ENCODE measurements at regions not wholly inside any gene's neighbourhood (a gene's known extent, or its start where the extent isn't known, plus 50 kb on each side); places are given as distances from the start of the nearest gene placed in this dataset.
"Not testable (repeated sequence)": the region's sequence is repeated elsewhere in the genome, so short reads cannot be mapped to it uniquely, and the experiment has no call there.

DNA sequence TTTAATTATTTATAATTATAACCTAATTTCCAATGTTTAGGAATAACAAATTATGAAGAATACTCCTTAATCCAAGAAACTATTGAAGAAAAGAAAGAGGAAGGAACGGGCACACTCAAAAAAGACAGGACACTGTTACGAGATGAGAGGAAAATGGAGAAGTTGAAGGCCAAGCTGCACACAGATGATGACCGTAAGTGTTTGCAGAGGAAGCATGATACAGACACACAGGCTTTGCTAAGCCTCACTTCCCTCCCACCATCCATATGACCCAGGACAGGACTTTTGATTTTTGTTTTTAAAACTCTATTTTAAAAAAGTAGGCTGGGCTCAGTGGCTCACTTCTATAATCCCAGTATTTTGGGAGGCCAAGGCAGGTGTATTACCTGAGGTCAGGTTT, 389.4 kb upstream of the TPM1 start:
- Mint-ChIP-seq H3K4me3 (no peak overlapping the region), H3K27me3 (peaks cover 7% of the 10 kb centered on the region), H3K4me1 (no peaks in the 10 kb centered on the region), H3K27ac (no peak overlapping the region), H3K9me3 (ENCODE audit: insufficient read depth) (no peaks in the 10 kb centered on the region)
- Histone ChIP-seq H3K4me2 (replicated peaks; ENCODE audit: low read depth, low read length, poor library complexity, severe bottlenecking) (no peak overlapping the region), H3K9ac (ENCODE audit: low read length) (no peak overlapping the region), H3K4me3 (ENCODE audit: control extremely low read depth in 1 of 5, extremely low read depth in 1 of 5, insufficient read depth in 1 of 5, low read depth in 2 of 5, low read length in 4 of 5) (no peak overlapping the region), H3K27ac (ENCODE audit: low read length in 2 of 2) (no peak overlapping the region), H3K79me2 (ENCODE audit: control insufficient read depth, insufficient read depth, low read length) (no peaks in the 10 kb centered on the region), H2AFZ (ENCODE audit: insufficient read depth, low read depth, low read length, poor library complexity, severe bottlenecking) (no peak overlapping the region), H4K20me1 (ENCODE audit: control insufficient read depth, insufficient read depth, low read length, poor library complexity, severe bottlenecking) (no peaks in the 10 kb centered on the region), H3K27me3 (replicated peaks in 1 of 4; ENCODE audit: control extremely low read depth in 1 of 4, control insufficient read depth in 3 of 4, insufficient read depth in 4 of 4, low read length in 3 of 4) (no peaks in the 10 kb centered on the region), H3K4me1 (ENCODE audit: control insufficient read depth in 2 of 2, insufficient read depth in 2 of 2, low read length in 2 of 2) (no peaks in the 10 kb centered on the region), H3K36me3 (replicated peaks in 1 of 2; ENCODE audit: control extremely low read depth in 1 of 2, control insufficient read depth in 1 of 2, extremely low read depth in 1 of 2, insufficient read depth in 2 of 2, low read length in 1 of 2) (no peaks in the 10 kb centered on the region), H3K9me3 (ENCODE audit: control extremely low read depth in 1 of 3, control insufficient read depth in 2 of 3, insufficient read depth in 1 of 3, low read length in 2 of 3) (peaks cover 0 to 3% (median 0%) of the 10 kb centered on the region in 3 donors)
- no CpG with 5 or more reads among the region's 3 CpGs for WGBS (ENCODE audit: insufficient coverage)
- TF ChIP-seq EZH2 (IDR thresholded peaks at IDR 0.05; ENCODE audit: borderline replicate concordance, insufficient read depth, low read depth, low read length, poor library complexity, severe bottlenecking): no peak
- TF ChIP-seq, protein P1, sequence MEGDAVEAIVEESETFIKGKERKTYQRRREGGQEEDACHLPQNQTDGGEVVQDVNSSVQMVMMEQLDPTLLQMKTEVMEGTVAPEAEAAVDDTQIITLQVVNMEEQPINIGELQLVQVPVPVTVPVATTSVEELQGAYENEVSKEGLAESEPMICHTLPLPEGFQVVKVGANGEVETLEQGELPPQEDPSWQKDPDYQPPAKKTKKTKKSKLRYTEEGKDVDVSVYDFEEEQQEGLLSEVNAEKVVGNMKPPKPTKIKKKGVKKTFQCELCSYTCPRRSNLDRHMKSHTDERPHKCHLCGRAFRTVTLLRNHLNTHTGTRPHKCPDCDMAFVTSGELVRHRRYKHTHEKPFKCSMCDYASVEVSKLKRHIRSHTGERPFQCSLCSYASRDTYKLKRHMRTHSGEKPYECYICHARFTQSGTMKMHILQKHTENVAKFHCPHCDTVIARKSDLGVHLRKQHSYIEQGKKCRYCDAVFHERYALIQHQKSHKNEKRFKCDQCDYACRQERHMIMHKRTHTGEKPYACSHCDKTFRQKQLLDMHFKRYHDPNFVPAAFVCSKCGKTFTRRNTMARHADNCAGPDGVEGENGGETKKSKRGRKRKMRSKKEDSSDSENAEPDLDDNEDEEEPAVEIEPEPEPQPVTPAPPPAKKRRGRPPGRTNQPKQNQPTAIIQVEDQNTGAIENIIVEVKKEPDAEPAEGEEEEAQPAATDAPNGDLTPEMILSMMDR (IDR thresholded peaks at IDR 0.05): no peak
- CTCF ChIA-PET: no interaction called here
- no peak for DNase-seq
- ATAC-seq (ENCODE audit: low read depth): no peak
- intact Hi-C loops (cut with micrococcal nuclease): no loop called here
- POLR2A ChIA-PET: no interaction called here

DNA sequence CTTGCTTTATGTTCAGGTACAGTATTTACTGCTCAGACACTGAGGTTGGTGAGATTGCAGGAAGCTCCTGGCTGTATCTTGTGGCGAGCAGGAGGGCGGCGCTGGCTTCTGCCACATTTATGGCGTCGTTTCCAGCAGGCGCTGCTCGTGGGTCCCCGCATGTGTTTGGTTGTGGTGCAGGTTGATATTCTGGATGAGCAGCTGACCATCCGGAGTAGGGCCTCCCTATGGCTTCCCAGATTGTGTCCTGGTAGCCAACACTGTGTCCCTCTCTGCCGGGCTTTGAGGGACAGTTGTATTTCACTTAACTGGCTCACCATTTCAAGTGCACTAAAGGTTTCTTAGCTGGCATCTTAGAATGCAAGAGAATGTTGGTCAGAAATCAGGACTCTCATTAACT, 386.5 kb upstream of the TPM1 start:
- intact Hi-C loops (cut with micrococcal nuclease): no loop called here
- H3K4me3 Mint-ChIP-seq: no peak overlapping the region
- Histone ChIP-seq H4K20me1 (ENCODE audit: control insufficient read depth, insufficient read depth, low read length, poor library complexity, severe bottlenecking) (no peaks in the 10 kb centered on the region), H3K27me3 (replicated peaks in 1 of 4; ENCODE audit: control extremely low read depth in 1 of 4, control insufficient read depth in 3 of 4, insufficient read depth in 4 of 4, low read length in 3 of 4) (no peaks in the 10 kb centered on the region), H3K36me3 (replicated peaks in 1 of 2; ENCODE audit: control extremely low read depth in 1 of 2, control insufficient read depth in 1 of 2, extremely low read depth in 1 of 2, insufficient read depth in 2 of 2, low read length in 1 of 2) (no peaks in the 10 kb centered on the region), H3K79me2 (ENCODE audit: control insufficient read depth, insufficient read depth, low read length) (no peaks in the 10 kb centered on the region), H3K4me3 (ENCODE audit: control extremely low read depth in 1 of 5, extremely low read depth in 1 of 5, insufficient read depth in 1 of 5, low read depth in 2 of 5, low read length in 4 of 5) (no peak overlapping the region), H3K4me2 (replicated peaks; ENCODE audit: low read depth, low read length, poor library complexity, severe bottlenecking) (no peak overlapping the region), H3K9me3 (ENCODE audit: control extremely low read depth in 1 of 3, control insufficient read depth in 2 of 3, insufficient read depth in 1 of 3, low read length in 2 of 3) (peaks cover 0 to 3% (median 0%) of the 10 kb centered on the region in 3 donors), H3K4me1 (ENCODE audit: control insufficient read depth in 2 of 2, insufficient read depth in 2 of 2, low read length in 2 of 2) (no peaks in the 10 kb centered on the region), H3K9ac (ENCODE audit: low read length) (no peak overlapping the region), H2AFZ (ENCODE audit: insufficient read depth, low read depth, low read length, poor library complexity, severe bottlenecking) (no peak overlapping the region), H3K27ac (ENCODE audit: low read length in 2 of 2) (no peak overlapping the region)
- WGBS (ENCODE audit: insufficient coverage): 98% methylated on average over 8 of the region's 10 CpGs
- H3K27ac Mint-ChIP-seq: no peak overlapping the region
- ATAC-seq (ENCODE audit: low read depth) (no peak), DNase-seq (no peak)
- peaks cover 4% of the 10 kb centered on the region for H3K27me3 Mint-ChIP-seq
- ChIA-PET CTCF (no interaction called here), POLR2A (no interaction called here)
- no peaks in the 10 kb centered on the region for H3K9me3 Mint-ChIP-seq (ENCODE audit: insufficient read depth)
- TF ChIP-seq, protein P1 (IDR thresholded peaks at IDR 0.05): no peak
- no peak for TF ChIP-seq EZH2 (IDR thresholded peaks at IDR 0.05; ENCODE audit: borderline replicate concordance, insufficient read depth, low read depth, low read length, poor library complexity, severe bottlenecking)
- no peaks in the 10 kb centered on the region for H3K4me1 Mint-ChIP-seq

GRCh38 chr15:62657501-62657900, 385.0 kb upstream of the TPM1 start:
- DNase-seq; H3K36me3 ChIP-seq (replicated peaks in 1 of 2; ENCODE audit: control extremely low read depth in 1 of 2, control insufficient read depth in 1 of 2, extremely low read depth in 1 of 2, insufficient read depth in 2 of 2, low read length in 1 of 2); H4K20me1 ChIP-seq (ENCODE audit: control insufficient read depth, insufficient read depth, low read length, poor library complexity, severe bottlenecking); ATAC-seq (ENCODE audit: low read depth); H3K4me3 ChIP-seq (ENCODE audit: control extremely low read depth in 1 of 5, extremely low read depth in 1 of 5, insufficient read depth in 1 of 5, low read depth in 2 of 5, low read length in 4 of 5); H3K27ac Mint-ChIP-seq; H3K9me3 Mint-ChIP-seq (ENCODE audit: insufficient read depth); H2AFZ ChIP-seq (ENCODE audit: insufficient read depth, low read depth, low read length, poor library complexity, severe bottlenecking); H3K27me3 ChIP-seq (replicated peaks in 1 of 4; ENCODE audit: control extremely low read depth in 1 of 4, control insufficient read depth in 3 of 4, insufficient read depth in 4 of 4, low read length in 3 of 4); CTCF ChIA-PET; H3K9ac ChIP-seq (ENCODE audit: low read length); H3K27ac ChIP-seq (ENCODE audit: low read length in 2 of 2); H3K79me2 ChIP-seq (ENCODE audit: control insufficient read depth, insufficient read depth, low read length); H3K9me3 ChIP-seq (ENCODE audit: control extremely low read depth in 1 of 3, control insufficient read depth in 2 of 3, insufficient read depth in 1 of 3, low read length in 2 of 3); H3K4me1 Mint-ChIP-seq; H3K27me3 Mint-ChIP-seq; H3K4me2 ChIP-seq (replicated peaks; ENCODE audit: low read depth, low read length, poor library complexity, severe bottlenecking); H3K4me1 ChIP-seq (ENCODE audit: control insufficient read depth in 2 of 2, insufficient read depth in 2 of 2, low read length in 2 of 2); H3K4me3 Mint-ChIP-seq; POLR2A ChIA-PET; intact Hi-C loops (cut with micrococcal nuclease): not testable (repeated sequence)
- 97% methylated on average over 4 of the region's 7 CpGs for WGBS (ENCODE audit: insufficient coverage)

Measured in B cell (primary cell).